ENCODE measurements at regions not wholly inside any gene's neighbourhood (a gene's known extent, or its start where the extent isn't known, plus 50 kb on each side); places are given as distances from the start of the nearest gene placed in this dataset.

DNA sequence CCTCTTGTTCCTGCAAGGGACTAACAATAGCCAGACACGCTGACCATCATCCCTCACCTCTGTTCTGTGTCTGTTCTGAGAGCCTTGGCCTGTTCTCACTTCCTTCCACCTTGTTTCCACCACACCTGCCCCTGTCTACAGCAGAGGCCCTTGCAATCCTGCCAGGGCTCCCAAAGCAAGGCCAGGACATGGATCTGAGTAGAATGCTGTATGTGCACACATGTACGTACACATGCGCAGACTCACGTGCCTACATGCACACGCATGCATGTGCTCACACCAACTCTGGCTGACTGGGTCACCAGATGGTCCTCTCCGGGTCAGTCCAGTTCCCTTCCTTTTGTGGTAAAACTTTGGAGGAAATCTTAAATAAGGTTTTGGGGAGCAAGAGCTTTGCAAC, 133.0 kb upstream of the C14orf180 start:
- Histone ChIP-seq H3K4me1 (replicated peaks; ENCODE audit: insufficient read depth) (no peaks in the 10 kb centered on the region), H3K4me3 (no peak overlapping the region), H3K27ac (no peak overlapping the region), H3K9me2 (ENCODE audit: insufficient read depth) (no peaks in the 10 kb centered on the region), H4K20me1 (ENCODE audit: insufficient read depth) (no peaks in the 10 kb centered on the region), H3K79me2 (ENCODE audit: low read depth) (no peaks in the 10 kb centered on the region), H3F3A (ENCODE audit: insufficient read depth, low read depth) (no peaks in the 10 kb centered on the region), H3K36me3 (ENCODE audit: low read depth) (no peaks in the 10 kb centered on the region), H3K4me2 (no peak overlapping the region), H3K27me3 (ENCODE audit: insufficient read depth, low read depth) (peaks cover 86% of the 10 kb centered on the region), H2AFZ (no peak overlapping the region), H3K9me3 (ENCODE audit: insufficient read depth, low read depth) (no peaks in the 10 kb centered on the region)
- no TSS peak for BruUV-seq (replicated peaks)
- CTCF ChIA-PET: no interaction called here
- no peak for DNase-seq
- no peak for TF ChIP-seq EZH2 (IDR thresholded peaks at IDR 0.05; ENCODE audit: low read depth)
- TF ChIP-seq, protein P1, sequence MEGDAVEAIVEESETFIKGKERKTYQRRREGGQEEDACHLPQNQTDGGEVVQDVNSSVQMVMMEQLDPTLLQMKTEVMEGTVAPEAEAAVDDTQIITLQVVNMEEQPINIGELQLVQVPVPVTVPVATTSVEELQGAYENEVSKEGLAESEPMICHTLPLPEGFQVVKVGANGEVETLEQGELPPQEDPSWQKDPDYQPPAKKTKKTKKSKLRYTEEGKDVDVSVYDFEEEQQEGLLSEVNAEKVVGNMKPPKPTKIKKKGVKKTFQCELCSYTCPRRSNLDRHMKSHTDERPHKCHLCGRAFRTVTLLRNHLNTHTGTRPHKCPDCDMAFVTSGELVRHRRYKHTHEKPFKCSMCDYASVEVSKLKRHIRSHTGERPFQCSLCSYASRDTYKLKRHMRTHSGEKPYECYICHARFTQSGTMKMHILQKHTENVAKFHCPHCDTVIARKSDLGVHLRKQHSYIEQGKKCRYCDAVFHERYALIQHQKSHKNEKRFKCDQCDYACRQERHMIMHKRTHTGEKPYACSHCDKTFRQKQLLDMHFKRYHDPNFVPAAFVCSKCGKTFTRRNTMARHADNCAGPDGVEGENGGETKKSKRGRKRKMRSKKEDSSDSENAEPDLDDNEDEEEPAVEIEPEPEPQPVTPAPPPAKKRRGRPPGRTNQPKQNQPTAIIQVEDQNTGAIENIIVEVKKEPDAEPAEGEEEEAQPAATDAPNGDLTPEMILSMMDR (conservative IDR thresholded peaks at IDR 0.05): no peak
- POLR2A ChIA-PET (ENCODE audit: unreplicated experiment): no interaction called here
- intact Hi-C loops (cut with micrococcal nuclease; ENCODE audit: unreplicated experiment): no loop called here

DNA sequence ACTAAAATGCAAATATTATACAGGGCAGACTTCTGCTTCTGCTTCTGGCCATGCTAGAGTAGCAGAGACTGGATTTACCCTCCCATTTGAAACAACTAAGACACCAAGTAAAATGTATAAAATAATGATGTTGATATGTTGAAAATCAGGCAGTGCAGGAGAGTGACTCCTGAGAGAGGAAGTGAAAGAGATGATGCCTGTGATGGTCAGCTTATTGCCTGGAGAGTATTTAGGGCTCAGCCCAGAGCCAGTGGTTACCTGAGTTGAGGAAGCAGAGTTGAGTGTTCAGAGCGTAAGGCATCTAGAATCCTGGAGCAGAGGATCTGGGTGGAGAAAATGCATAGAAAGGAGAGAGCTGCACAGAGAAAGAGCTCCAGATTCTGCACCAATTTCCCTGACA, 131.8 kb upstream of the C14orf180 start:
- Histone ChIP-seq H3K36me3 (ENCODE audit: low read depth) (no peaks in the 10 kb centered on the region), H3K4me2 (no peak overlapping the region), H3K9me3 (ENCODE audit: insufficient read depth, low read depth) (no peaks in the 10 kb centered on the region), H3K27ac (no peak overlapping the region), H2AFZ (no peak overlapping the region), H3F3A (ENCODE audit: insufficient read depth, low read depth) (no peaks in the 10 kb centered on the region), H3K27me3 (ENCODE audit: insufficient read depth, low read depth) (peaks cover 85% of the 10 kb centered on the region), H3K79me2 (ENCODE audit: low read depth) (no peaks in the 10 kb centered on the region), H3K4me1 (replicated peaks; ENCODE audit: insufficient read depth) (no peaks in the 10 kb centered on the region), H3K9me2 (ENCODE audit: insufficient read depth) (no peaks in the 10 kb centered on the region), H3K4me3 (no peak overlapping the region), H4K20me1 (ENCODE audit: insufficient read depth) (no peaks in the 10 kb centered on the region)
- ChIA-PET POLR2A (ENCODE audit: unreplicated experiment) (no interaction called here), CTCF (no interaction called here)
- BruUV-seq (replicated peaks): no TSS peak
- intact Hi-C loops (cut with micrococcal nuclease; ENCODE audit: unreplicated experiment): no loop called here
- no peak for TF ChIP-seq EZH2 (IDR thresholded peaks at IDR 0.05; ENCODE audit: low read depth)
- TF ChIP-seq, protein P1 (conservative IDR thresholded peaks at IDR 0.05): no peak
- no peak for DNase-seq

DNA sequence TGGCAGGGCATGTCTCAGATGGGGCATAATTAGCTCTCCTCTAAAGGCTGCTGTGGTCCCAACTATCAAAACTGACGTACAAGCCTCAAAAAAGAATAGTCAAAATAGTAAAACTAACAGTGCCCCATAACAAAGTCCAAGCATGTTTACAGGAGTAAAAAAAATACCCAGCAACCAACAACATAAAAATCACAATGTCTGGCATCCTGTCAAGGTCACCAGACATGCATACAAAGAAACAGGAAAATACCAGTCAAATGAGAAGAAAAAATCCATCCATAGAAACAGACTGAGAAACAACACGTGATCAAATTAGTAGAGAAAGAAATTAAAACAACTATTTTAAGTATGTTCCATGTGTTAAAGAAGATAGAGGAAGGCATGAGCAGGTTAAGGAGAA, 131.2 kb upstream of the C14orf180 start:
- H2AFZ ChIP-seq: no peak overlapping the region
- DNase-seq: no peak
- no peaks in the 10 kb centered on the region for H3K36me3 ChIP-seq (ENCODE audit: low read depth)
- no peak overlapping the region for H3K27ac ChIP-seq
- H3K4me2 ChIP-seq: no peak overlapping the region
- ChIA-PET CTCF (no interaction called here), POLR2A (ENCODE audit: unreplicated experiment) (no interaction called here)
- H3K4me1 ChIP-seq (replicated peaks; ENCODE audit: insufficient read depth): no peaks in the 10 kb centered on the region
- H4K20me1 ChIP-seq (ENCODE audit: insufficient read depth): no peaks in the 10 kb centered on the region
- intact Hi-C loops (cut with micrococcal nuclease; ENCODE audit: unreplicated experiment): no loop called here
- no TSS peak for BruUV-seq (replicated peaks)
- H3K4me3 ChIP-seq: no peak overlapping the region
- no peaks in the 10 kb centered on the region for H3K79me2 ChIP-seq (ENCODE audit: low read depth)
- H3F3A ChIP-seq (ENCODE audit: insufficient read depth, low read depth): no peaks in the 10 kb centered on the region
- H3K9me3 ChIP-seq (ENCODE audit: insufficient read depth, low read depth): no peaks in the 10 kb centered on the region
- TF ChIP-seq, protein P1 (conservative IDR thresholded peaks at IDR 0.05): no peak
- TF ChIP-seq EZH2 (IDR thresholded peaks at IDR 0.05; ENCODE audit: low read depth): no peak
- no peaks in the 10 kb centered on the region for H3K9me2 ChIP-seq (ENCODE audit: insufficient read depth)
- peaks cover 85% of the 10 kb centered on the region for H3K27me3 ChIP-seq (ENCODE audit: insufficient read depth, low read depth)
